LNCaP clone FGC (cell line): ENCODE measurements at regions not wholly inside any gene's neighbourhood (a gene's known extent, or its start where the extent isn't known, plus 50 kb on each side); places are given as distances from the start of the nearest gene placed in this dataset.

Source experiments
- DNase-seq: peaks from one replicate; pipeline ENCODE4 v3.0.0-alpha.2; 2011; ENCODE audit warnings: low read depth
- H3K4me3 ChIP-seq: 2 replicates; pipeline ENCODE4 v1.5.1; 2011; ENCODE audit warnings: mild to moderate bottlenecking, low read depth, low read length, control low read depth
- TF ChIP-seq, protein P1 (sequence below): IDR thresholded peaks from 2 replicates; pipeline ENCODE4 v1.5.1; 2012; ENCODE audit warnings: mild to moderate bottlenecking; ENCODE audit not compliant: control insufficient read depth, insufficient read depth; ENCODE audit errors: extremely low read depth

DNA sequence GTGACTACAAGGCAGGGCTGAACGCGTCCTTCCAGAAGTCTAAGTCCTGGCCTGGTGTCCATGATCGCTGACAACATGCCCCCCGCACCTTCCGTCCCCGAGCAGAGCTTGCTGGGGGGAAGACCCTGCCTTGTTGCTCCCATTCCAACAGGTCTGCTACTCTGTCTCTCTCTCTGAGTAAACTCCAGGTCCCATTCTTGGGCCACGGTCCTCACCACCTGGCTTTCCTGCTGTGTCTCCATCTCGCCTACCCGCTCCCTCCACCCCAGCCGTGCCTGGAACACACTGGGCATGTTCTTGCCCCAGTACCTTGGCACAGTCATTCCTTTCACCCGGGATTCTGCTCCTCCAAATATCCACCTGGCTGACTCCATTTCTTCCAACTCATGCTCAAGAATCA is 162.3 kb downstream of the BMP7 start:
- H3K4me3 ChIP-seq: no peak overlapping the region
- TF ChIP-seq, protein P1, sequence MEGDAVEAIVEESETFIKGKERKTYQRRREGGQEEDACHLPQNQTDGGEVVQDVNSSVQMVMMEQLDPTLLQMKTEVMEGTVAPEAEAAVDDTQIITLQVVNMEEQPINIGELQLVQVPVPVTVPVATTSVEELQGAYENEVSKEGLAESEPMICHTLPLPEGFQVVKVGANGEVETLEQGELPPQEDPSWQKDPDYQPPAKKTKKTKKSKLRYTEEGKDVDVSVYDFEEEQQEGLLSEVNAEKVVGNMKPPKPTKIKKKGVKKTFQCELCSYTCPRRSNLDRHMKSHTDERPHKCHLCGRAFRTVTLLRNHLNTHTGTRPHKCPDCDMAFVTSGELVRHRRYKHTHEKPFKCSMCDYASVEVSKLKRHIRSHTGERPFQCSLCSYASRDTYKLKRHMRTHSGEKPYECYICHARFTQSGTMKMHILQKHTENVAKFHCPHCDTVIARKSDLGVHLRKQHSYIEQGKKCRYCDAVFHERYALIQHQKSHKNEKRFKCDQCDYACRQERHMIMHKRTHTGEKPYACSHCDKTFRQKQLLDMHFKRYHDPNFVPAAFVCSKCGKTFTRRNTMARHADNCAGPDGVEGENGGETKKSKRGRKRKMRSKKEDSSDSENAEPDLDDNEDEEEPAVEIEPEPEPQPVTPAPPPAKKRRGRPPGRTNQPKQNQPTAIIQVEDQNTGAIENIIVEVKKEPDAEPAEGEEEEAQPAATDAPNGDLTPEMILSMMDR: no peak
- no peak for DNase-seq

DNA sequence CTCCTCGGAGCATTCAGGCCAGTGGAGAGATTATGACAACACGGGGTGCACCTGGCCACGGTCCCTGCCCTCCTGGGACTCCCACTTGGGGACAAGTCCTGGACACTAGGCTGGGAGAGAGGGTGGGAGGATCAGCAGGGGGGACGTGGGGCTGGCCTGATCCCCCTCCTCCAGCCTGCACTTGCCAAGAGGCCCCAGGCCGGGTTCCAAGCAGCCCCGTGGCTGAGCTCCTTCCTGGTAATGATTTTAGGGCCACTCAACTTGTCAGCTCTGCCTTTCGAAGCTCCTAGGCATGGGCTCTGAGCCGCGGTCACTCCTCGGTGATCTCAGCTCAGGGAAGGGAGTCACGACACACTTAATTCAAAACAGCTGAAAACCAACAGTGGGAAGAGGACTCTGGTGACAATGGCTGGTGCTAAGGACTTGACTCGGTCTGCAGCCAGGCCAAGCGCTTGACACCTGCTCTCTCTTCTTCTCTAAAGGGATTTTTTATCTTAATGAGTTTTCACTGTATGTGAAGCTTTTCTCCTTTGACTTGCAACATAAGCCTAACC is 161.7 kb downstream of the BMP7 start:
- H3K4me3 ChIP-seq: no peak overlapping the region
- DNase-seq: no peak
- TF ChIP-seq, protein P1: no peak

DNA sequence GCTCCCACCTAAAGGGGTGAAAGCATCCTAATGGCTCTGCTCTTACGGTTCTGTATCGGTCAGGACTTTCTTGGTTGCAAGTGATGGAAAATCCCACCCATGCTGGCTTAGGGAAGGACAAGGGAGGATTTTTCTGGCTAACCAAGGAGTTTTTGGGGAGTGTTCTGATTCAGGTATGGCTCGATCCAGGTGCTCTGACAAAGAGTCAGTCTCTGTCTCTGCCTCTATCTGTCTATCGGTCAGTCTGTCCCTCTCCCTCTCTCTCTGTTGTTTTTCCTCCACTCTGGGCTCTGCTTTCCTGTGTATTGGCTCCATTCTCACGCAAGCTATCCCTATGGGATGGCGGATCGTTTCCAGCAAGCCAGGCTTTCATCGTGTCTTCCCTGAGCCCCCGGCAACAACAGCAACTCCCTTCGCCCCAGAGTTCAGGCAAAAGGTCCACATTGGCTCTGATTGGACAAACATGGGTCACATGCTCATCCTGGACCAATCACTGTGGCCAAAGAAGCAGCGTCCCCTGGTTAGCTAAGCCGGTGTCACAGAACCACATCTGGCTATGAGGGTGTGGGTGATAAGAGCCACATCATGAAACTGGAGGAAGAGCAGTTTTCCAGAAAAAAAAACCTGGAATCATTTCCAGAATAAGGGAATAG is 160.3 kb downstream of the BMP7 start:
- H3K4me3 ChIP-seq: no peak overlapping the region
- DNase-seq: no peak
- TF ChIP-seq, protein P1: no peak

DNA sequence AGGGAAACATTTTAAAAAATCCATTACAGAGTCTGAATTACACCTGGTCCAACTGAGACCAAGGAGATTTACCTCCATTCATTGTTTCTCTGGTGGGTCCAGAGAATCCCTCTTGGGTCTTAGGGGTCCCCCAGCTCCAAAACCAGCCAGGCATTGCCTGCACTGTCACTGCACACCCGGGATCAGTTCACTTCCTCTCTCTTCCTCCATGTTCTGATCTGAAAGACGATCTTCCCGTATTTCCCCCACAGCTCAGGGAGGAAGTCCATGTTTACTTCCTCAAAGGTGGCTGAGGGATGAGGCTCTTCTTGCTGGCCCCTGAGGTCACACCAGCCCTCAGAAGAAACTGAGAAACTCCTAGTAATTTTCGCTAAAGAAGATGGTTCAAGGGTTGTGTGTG is 159.7 kb downstream of the BMP7 start:
- TF ChIP-seq, protein P1: no peak
- DNase-seq: no peak
- no peak overlapping the region for H3K4me3 ChIP-seq

DNA sequence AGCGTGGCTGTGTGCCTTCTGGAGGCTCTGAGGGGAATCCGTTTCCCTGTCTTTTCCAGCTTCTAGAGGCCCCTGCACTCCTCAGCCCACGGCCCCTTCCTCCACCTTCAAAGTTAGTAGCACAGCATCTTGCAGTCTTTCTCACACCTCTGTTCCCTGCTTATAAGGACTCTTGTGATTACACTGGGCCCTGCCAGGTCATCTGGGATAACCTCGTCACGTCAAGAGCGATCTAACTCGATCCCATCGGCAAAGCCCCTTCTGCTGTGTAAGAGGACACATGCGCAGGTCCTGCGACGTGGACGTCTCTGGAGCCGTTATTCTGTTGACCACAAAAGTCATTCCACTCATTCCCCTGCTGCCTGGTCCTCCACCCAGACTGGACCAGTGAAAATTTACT is 159.2 kb downstream of the BMP7 start:
- TF ChIP-seq, protein P1: no peak
- no peak for DNase-seq
- no peak overlapping the region for H3K4me3 ChIP-seq

DNA sequence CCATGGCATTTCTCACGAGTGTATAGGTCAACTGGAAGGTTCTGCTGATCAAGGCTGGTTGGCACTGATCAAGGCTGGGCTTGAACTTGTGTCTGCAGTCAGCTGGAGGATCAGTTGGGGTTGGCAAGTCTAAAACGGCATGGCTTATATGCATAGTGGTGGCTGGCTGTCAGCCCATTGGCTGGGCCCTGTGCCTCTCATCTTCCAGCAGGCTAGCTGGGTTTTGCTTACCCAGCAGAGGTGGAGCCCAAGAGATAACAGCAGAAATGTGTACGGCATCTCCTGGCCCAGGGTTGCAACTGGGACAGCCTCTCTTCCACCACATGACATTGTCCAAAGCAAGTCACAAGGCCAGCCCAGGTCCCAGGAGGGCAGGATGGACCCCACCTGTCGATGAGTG is 158.2 kb downstream of the BMP7 start:
- TF ChIP-seq, protein P1: no peak
- no peak for DNase-seq
- H3K4me3 ChIP-seq: no peak overlapping the region
